GM12873 (cell line): ENCODE measurements at regions not wholly inside any gene's neighbourhood (a gene's known extent, or its start where the extent isn't known, plus 50 kb on each side); places are given as distances from the start of the nearest gene placed in this dataset.

Source experiments
- TF ChIP-seq, protein P1 (sequence below): IDR thresholded peaks from 2 replicates; pipeline ENCODE4 v1.5.1; 2012; ENCODE audit warnings: low read depth, mild to moderate bottlenecking, moderate library complexity, low read length, control low read depth; ENCODE audit not compliant: insufficient read depth; ENCODE audit errors: missing control alignments

GRCh38 chr9:7739595-7739994 lies 60.0 kb downstream of the DMAC1 start:
- TF ChIP-seq, protein P1, sequence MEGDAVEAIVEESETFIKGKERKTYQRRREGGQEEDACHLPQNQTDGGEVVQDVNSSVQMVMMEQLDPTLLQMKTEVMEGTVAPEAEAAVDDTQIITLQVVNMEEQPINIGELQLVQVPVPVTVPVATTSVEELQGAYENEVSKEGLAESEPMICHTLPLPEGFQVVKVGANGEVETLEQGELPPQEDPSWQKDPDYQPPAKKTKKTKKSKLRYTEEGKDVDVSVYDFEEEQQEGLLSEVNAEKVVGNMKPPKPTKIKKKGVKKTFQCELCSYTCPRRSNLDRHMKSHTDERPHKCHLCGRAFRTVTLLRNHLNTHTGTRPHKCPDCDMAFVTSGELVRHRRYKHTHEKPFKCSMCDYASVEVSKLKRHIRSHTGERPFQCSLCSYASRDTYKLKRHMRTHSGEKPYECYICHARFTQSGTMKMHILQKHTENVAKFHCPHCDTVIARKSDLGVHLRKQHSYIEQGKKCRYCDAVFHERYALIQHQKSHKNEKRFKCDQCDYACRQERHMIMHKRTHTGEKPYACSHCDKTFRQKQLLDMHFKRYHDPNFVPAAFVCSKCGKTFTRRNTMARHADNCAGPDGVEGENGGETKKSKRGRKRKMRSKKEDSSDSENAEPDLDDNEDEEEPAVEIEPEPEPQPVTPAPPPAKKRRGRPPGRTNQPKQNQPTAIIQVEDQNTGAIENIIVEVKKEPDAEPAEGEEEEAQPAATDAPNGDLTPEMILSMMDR = no peak

- TF ChIP-seq, protein P1 = no peak
These were observed 64.3 kb downstream of the DMAC1 start for GRCh38 chr9:7735311-7735710.

- TF ChIP-seq, protein P1 = no peak
These were observed 69.5 kb downstream of the DMAC1 start for GRCh38 chr9:7730164-7730445.

- TF ChIP-seq, protein P1 = no peak
These were observed 70.0 kb downstream of the DMAC1 start for GRCh38 chr9:7729371-7730163.

GRCh38 chr9:7721291-7721690 lies 78.3 kb downstream of the DMAC1 start:
- TF ChIP-seq, protein P1 = no peak

DNA sequence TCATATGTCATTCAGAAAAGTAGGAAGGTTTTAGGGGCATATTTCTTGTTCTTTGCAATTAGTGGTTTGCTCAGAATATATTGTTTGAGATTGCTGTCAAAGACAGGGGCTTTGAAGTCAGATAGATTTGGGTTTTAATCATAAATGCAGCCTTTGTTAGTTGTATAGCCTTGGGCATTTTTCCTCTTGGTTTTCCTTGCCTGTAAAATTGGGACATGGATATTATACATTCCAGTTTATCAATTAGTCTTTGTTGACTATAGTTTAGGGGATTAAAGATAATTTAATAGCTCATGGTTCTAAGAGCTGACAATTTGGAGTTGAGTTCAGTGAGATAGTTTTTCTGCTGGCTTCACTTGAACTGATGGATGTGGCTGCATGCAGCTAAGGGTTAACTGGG lies 88.9 kb downstream of the DMAC1 start:
- TF ChIP-seq, protein P1 = no peak

- TF ChIP-seq, protein P1 = no peak
These were observed 91.6 kb downstream of the DMAC1 start for GRCh38 chr9:7707934-7708333.
